ENCODE measurements at regions not wholly inside any gene's neighbourhood (a gene's known extent, or its start where the extent isn't known, plus 50 kb on each side); places are given as distances from the start of the nearest gene placed in this dataset.

- H3K9ac ChIP-seq (ENCODE audit: low read depth in 1 of 2, low read length in 2 of 2), result no peak overlapping the region
- no peaks in the 10 kb centered on the region for H3K36me3 ChIP-seq (ENCODE audit: control insufficient read depth in 2 of 2, insufficient read depth in 2 of 2, low read length in 2 of 2)
- no peak overlapping the region for H3K27ac ChIP-seq (ENCODE audit: low read depth in 2 of 2, low read length in 2 of 2)
- H3K27me3 ChIP-seq (ENCODE audit: control insufficient read depth in 2 of 2, insufficient read depth in 2 of 2, low read length in 2 of 2), result no peaks in the 10 kb centered on the region
- no peaks in the 10 kb centered on the region for H3K9me3 ChIP-seq (ENCODE audit: control insufficient read depth in 2 of 2, low read length in 2 of 2)
- no peaks in the 10 kb centered on the region for H3K4me1 ChIP-seq (ENCODE audit: control insufficient read depth in 2 of 2, insufficient read depth in 2 of 2, low read length in 2 of 2)
- no peak overlapping the region for H3K4me3 ChIP-seq (ENCODE audit: low read length in 2 of 2)
These were observed 101.4 kb downstream of the TMEM18 start for GRCh38 chr2:575727-576236.

DNA sequence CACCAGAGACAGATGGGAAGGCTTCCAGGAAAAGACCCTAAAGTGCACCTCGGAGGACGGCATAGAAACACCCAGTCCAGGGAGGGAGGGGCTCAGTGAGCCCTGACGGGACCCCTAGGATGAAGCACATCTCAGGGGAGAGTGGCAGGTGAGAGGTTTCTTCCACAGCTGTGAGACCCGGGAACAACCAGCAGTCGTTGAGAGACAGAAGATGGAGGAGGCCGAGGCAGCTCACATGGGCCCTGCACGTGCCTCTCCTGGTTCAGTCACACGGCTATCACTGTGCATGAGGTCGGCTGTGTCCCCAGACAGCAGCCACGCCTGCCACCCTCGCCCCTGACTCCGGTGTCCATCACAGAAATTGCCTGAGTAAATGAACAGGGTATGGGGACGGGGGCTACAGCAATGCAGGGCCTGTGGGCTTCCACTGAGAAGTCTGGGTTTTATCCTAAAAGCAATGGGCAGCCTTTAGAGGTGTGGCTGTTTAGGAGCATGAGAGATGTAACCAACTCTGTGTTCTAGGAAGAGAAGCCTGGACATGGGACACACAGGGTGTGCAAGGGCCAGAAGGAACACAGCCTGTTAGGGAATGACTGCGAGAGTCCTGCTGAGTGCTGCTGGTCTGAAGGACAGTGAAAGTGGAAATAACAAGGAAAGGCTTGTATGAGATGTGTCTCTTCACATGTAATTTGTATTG, 102.0 kb downstream of the TMEM18 start:
- Histone ChIP-seq H3K9ac (ENCODE audit: low read depth in 1 of 2, low read length in 2 of 2) (no peak overlapping the region), H3K9me3 (ENCODE audit: control insufficient read depth in 2 of 2, low read length in 2 of 2) (no peaks in the 10 kb centered on the region), H3K27ac (ENCODE audit: low read depth in 2 of 2, low read length in 2 of 2) (no peak overlapping the region), H3K27me3 (ENCODE audit: control insufficient read depth in 2 of 2, insufficient read depth in 2 of 2, low read length in 2 of 2) (no peaks in the 10 kb centered on the region), H3K4me1 (ENCODE audit: control insufficient read depth in 2 of 2, insufficient read depth in 2 of 2, low read length in 2 of 2) (no peaks in the 10 kb centered on the region), H3K4me3 (ENCODE audit: low read length in 2 of 2) (no peak overlapping the region), H3K36me3 (ENCODE audit: control insufficient read depth in 2 of 2, insufficient read depth in 2 of 2, low read length in 2 of 2) (no peaks in the 10 kb centered on the region)

GRCh38 chr2:573805-574392, 103.3 kb downstream of the TMEM18 start:
- H3K9ac ChIP-seq (ENCODE audit: low read depth in 1 of 2, low read length in 2 of 2), result no peak overlapping the region
- H3K4me3 ChIP-seq (ENCODE audit: low read length in 2 of 2), result no peak overlapping the region
- H3K36me3 ChIP-seq (ENCODE audit: control insufficient read depth in 2 of 2, insufficient read depth in 2 of 2, low read length in 2 of 2), result no peaks in the 10 kb centered on the region
- H3K27ac ChIP-seq (ENCODE audit: low read depth in 2 of 2, low read length in 2 of 2), result no peak overlapping the region
- no peaks in the 10 kb centered on the region for H3K9me3 ChIP-seq (ENCODE audit: control insufficient read depth in 2 of 2, low read length in 2 of 2)
- H3K27me3 ChIP-seq (ENCODE audit: control insufficient read depth in 2 of 2, insufficient read depth in 2 of 2, low read length in 2 of 2), result no peaks in the 10 kb centered on the region
- no peaks in the 10 kb centered on the region for H3K4me1 ChIP-seq (ENCODE audit: control insufficient read depth in 2 of 2, insufficient read depth in 2 of 2, low read length in 2 of 2)

DNA sequence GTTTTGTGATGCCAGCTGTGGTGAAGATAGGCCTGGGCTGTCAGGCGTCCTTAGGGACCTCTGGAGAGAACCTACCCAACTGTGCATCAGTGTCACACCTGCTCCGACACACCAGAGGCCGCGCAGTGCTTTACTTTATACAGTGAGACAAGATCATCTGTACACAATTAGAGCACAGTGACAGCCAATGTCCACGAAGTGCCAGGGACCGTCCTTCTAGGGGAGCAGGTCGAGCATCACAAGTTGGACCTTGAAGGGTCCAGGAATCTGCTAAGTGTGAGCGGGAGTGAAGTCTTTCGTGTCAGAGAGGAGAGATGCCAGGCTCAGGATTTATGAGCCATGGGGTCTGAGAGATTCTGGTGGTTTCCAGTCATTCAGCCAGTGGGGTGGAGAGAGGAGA, 104.2 kb downstream of the TMEM18 start:
- H3K9ac ChIP-seq (ENCODE audit: low read depth in 1 of 2, low read length in 2 of 2), result no peak overlapping the region
- no peaks in the 10 kb centered on the region for H3K36me3 ChIP-seq (ENCODE audit: control insufficient read depth in 2 of 2, insufficient read depth in 2 of 2, low read length in 2 of 2)
- no peak overlapping the region for H3K4me3 ChIP-seq (ENCODE audit: low read length in 2 of 2)
- no peak overlapping the region for H3K27ac ChIP-seq (ENCODE audit: low read depth in 2 of 2, low read length in 2 of 2)
- H3K4me1 ChIP-seq (ENCODE audit: control insufficient read depth in 2 of 2, insufficient read depth in 2 of 2, low read length in 2 of 2), result no peaks in the 10 kb centered on the region
- H3K27me3 ChIP-seq (ENCODE audit: control insufficient read depth in 2 of 2, insufficient read depth in 2 of 2, low read length in 2 of 2), result no peaks in the 10 kb centered on the region
- H3K9me3 ChIP-seq (ENCODE audit: control insufficient read depth in 2 of 2, low read length in 2 of 2), result no peaks in the 10 kb centered on the region

DNA sequence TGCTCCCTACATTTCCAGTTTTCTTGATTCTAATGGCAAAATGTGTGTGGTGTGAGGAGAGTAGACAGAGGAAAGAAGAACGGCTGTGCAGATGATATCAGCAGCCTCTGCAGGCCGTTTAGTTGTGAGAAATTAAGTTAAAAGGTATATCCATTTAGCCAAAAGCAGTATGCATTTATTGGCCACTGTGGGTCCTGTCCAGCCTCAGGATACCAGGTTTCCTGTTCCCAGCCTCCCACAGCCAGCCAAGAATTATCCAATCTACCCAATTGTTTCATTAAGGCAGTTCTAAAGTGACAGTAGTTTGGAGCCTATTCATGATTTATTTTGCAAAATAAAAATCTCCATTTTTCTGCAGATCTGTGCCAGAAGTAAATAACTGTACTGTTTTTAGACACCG, 107.5 kb downstream of the TMEM18 start:
- Histone ChIP-seq H3K4me3 (ENCODE audit: low read length in 2 of 2) (no peak overlapping the region), H3K27ac (ENCODE audit: low read depth in 2 of 2, low read length in 2 of 2) (no peak overlapping the region), H3K27me3 (ENCODE audit: control insufficient read depth in 2 of 2, insufficient read depth in 2 of 2, low read length in 2 of 2) (no peaks in the 10 kb centered on the region), H3K36me3 (ENCODE audit: control insufficient read depth in 2 of 2, insufficient read depth in 2 of 2, low read length in 2 of 2) (no peaks in the 10 kb centered on the region), H3K9ac (ENCODE audit: low read depth in 1 of 2, low read length in 2 of 2) (no peak overlapping the region), H3K9me3 (ENCODE audit: control insufficient read depth in 2 of 2, low read length in 2 of 2) (no peaks in the 10 kb centered on the region), H3K4me1 (ENCODE audit: control insufficient read depth in 2 of 2, insufficient read depth in 2 of 2, low read length in 2 of 2) (no peaks in the 10 kb centered on the region)

- no peaks in the 10 kb centered on the region for H3K27me3 ChIP-seq (ENCODE audit: control insufficient read depth in 2 of 2, insufficient read depth in 2 of 2, low read length in 2 of 2)
- H3K36me3 ChIP-seq (ENCODE audit: control insufficient read depth in 2 of 2, insufficient read depth in 2 of 2, low read length in 2 of 2), result no peaks in the 10 kb centered on the region
- no peaks in the 10 kb centered on the region for H3K4me1 ChIP-seq (ENCODE audit: control insufficient read depth in 2 of 2, insufficient read depth in 2 of 2, low read length in 2 of 2)
- H3K9ac ChIP-seq (ENCODE audit: low read depth in 1 of 2, low read length in 2 of 2), result no peak overlapping the region
- H3K9me3 ChIP-seq (ENCODE audit: control insufficient read depth in 2 of 2, low read length in 2 of 2), result no peaks in the 10 kb centered on the region
- no peak overlapping the region for H3K27ac ChIP-seq (ENCODE audit: low read depth in 2 of 2, low read length in 2 of 2)
- no peak overlapping the region for H3K4me3 ChIP-seq (ENCODE audit: low read length in 2 of 2)
These were observed 108.5 kb downstream of the TMEM18 start for GRCh38 chr2:568639-569235.

- no peak overlapping the region for H3K9ac ChIP-seq (ENCODE audit: low read depth in 1 of 2, low read length in 2 of 2)
- H3K9me3 ChIP-seq (ENCODE audit: control insufficient read depth in 2 of 2, low read length in 2 of 2), result no peaks in the 10 kb centered on the region
- no peaks in the 10 kb centered on the region for H3K27me3 ChIP-seq (ENCODE audit: control insufficient read depth in 2 of 2, insufficient read depth in 2 of 2, low read length in 2 of 2)
- no peaks in the 10 kb centered on the region for H3K4me1 ChIP-seq (ENCODE audit: control insufficient read depth in 2 of 2, insufficient read depth in 2 of 2, low read length in 2 of 2)
- H3K4me3 ChIP-seq (ENCODE audit: low read length in 2 of 2), result no peak overlapping the region
- no peak overlapping the region for H3K27ac ChIP-seq (ENCODE audit: low read depth in 2 of 2, low read length in 2 of 2)
- no peaks in the 10 kb centered on the region for H3K36me3 ChIP-seq (ENCODE audit: control insufficient read depth in 2 of 2, insufficient read depth in 2 of 2, low read length in 2 of 2)
These were observed 109.2 kb downstream of the TMEM18 start for GRCh38 chr2:567865-568638.

GRCh38 chr2:567496-567864, 109.7 kb downstream of the TMEM18 start:
- H3K4me3 ChIP-seq (ENCODE audit: low read length in 2 of 2), result no peak overlapping the region
- H3K9me3 ChIP-seq (ENCODE audit: control insufficient read depth in 2 of 2, low read length in 2 of 2), result no peaks in the 10 kb centered on the region
- H3K4me1 ChIP-seq (ENCODE audit: control insufficient read depth in 2 of 2, insufficient read depth in 2 of 2, low read length in 2 of 2), result no peaks in the 10 kb centered on the region
- no peaks in the 10 kb centered on the region for H3K36me3 ChIP-seq (ENCODE audit: control insufficient read depth in 2 of 2, insufficient read depth in 2 of 2, low read length in 2 of 2)
- no peak overlapping the region for H3K9ac ChIP-seq (ENCODE audit: low read depth in 1 of 2, low read length in 2 of 2)
- H3K27me3 ChIP-seq (ENCODE audit: control insufficient read depth in 2 of 2, insufficient read depth in 2 of 2, low read length in 2 of 2), result no peaks in the 10 kb centered on the region
- no peak overlapping the region for H3K27ac ChIP-seq (ENCODE audit: low read depth in 2 of 2, low read length in 2 of 2)

DNA sequence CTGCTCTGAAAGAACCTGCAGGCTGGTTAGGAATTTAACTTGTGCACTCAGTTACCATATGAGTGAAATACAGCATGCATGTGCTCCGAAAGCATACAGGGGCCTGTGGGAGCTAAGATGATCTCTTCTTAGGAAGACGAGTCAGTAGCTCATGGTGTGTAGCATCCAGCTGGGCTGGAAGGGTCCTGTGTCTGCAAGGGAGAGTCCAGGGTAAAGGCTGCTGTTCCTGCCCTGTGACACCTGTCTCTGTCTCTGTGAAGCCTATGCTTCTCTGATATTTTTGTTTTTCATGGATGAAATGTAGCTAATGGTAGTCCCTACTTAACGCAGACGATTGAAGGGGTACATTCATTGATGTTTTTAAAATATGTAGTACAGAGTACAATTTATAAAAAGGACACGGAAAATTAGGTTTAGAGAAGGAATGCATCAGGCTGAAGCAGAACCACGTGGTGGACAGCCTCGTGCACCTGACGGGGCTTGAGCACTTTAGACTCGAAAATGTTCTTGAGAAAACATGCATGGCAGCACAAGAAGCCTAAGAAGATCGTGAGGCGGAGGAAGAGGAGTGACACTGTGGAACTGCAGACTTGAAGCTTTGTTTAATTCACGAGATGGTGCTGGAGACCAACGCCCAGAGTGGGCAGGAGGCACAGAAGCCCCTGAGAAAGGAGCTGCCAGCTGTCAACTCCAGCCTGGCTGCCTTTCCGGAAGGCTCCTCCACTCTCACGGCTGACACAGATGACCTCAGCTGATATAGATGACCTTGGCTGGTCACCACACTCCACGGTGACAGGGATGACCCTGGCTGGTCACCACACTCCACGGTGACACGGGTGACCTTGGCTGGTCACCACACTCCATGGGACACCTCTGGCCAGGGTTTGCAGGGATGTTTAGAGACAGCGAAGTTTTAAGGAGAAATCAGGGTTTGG, 110.6 kb downstream of the TMEM18 start:
- Histone ChIP-seq H3K27ac (ENCODE audit: low read depth in 2 of 2, low read length in 2 of 2) (no peak overlapping the region), H3K27me3 (ENCODE audit: control insufficient read depth in 2 of 2, insufficient read depth in 2 of 2, low read length in 2 of 2) (no peaks in the 10 kb centered on the region), H3K36me3 (ENCODE audit: control insufficient read depth in 2 of 2, insufficient read depth in 2 of 2, low read length in 2 of 2) (no peaks in the 10 kb centered on the region), H3K9me3 (ENCODE audit: control insufficient read depth in 2 of 2, low read length in 2 of 2) (no peaks in the 10 kb centered on the region), H3K4me1 (ENCODE audit: control insufficient read depth in 2 of 2, insufficient read depth in 2 of 2, low read length in 2 of 2) (no peaks in the 10 kb centered on the region), H3K4me3 (ENCODE audit: low read length in 2 of 2) (no peak overlapping the region), H3K9ac (ENCODE audit: low read depth in 1 of 2, low read length in 2 of 2) (no peak overlapping the region)

Data from mucosa of rectum (tissue), 2 donors.